Lower leg skin (tissue), 4 donors: ENCODE measurements at regions not wholly inside any gene's neighbourhood (a gene's known extent, or its start where the extent isn't known, plus 50 kb on each side); places are given as distances from the start of the nearest gene placed in this dataset.
"Not testable (repeated sequence)": the region's sequence is repeated elsewhere in the genome, so short reads cannot be mapped to it uniquely, and the experiment has no call there.

ENCODE experiments used
- DNase-seq, 2 donors: peaks; one replicate each; pipeline ENCODE4 v3.0.0-alpha.2; 2019; ENCODE audit warnings: low spot score in 2 of 2
- H3K4me3 ChIP-seq: fragments of 200-600 bp; sonication (generic); 2 replicates; pipeline ENCODE4 v1.5.1; 2017; ENCODE audit warnings: mild to moderate bottlenecking, low read depth; ENCODE audit not compliant: poor library complexity, severe bottlenecking
- CTCF ChIP-seq, 3 donors: fragments of 450-650 bp; IDR thresholded peaks; one replicate each; pipeline ENCODE4 v1.5.1; 2016; ENCODE audit warnings: antibody characterized with exemption in 3 of 3, mild to moderate bottlenecking in 3 of 3, moderate library complexity in 2 of 3
- POLR2A ChIP-seq, 2 donors: fragments of 450-650 bp; IDR thresholded peaks; one replicate each; pipeline ENCODE4 v1.6.1; 2016 to 2017; ENCODE audit warnings: antibody characterized with exemption in 2 of 2, mild to moderate bottlenecking in 1 of 2, moderate library complexity in 1 of 2
- WGBS, 2 donors: methylation state at CpG; one replicate each; pipeline ENCODE4 v1.1.5; 2018; 5-methylcytosine and 5-hydroxymethylcytosine counted together
- intact Hi-C: fragments of 100-400 bp; cut with DNase I; formaldehyde crosslinking; loops from one replicate; pipeline ENCODE4 v1.15.0; 2023; ENCODE audit warnings: low total_unique reads

- DNase-seq: no peak
- intact Hi-C loops: no loop called here
- no peak overlapping the region for H3K4me3 ChIP-seq
- TF ChIP-seq POLR2A (IDR thresholded peaks at IDR 0.05): no peak
- TF ChIP-seq CTCF (IDR thresholded peaks at IDR 0.05): no peak
- 75 to 81% methylated on average over 2 of the region's 2 CpGs for WGBS, 2 donors
Observed at GRCh38 chr5:118293378-118293777, 695.0 kb downstream of the DTWD2 start.

- WGBS, 2 donors: 100% methylated on average over 1 of the region's 1 CpG
- H3K4me3 ChIP-seq: no peak overlapping the region
- intact Hi-C loops: no loop called here
- TF ChIP-seq POLR2A (IDR thresholded peaks at IDR 0.05): no peak
- no peak for TF ChIP-seq CTCF (IDR thresholded peaks at IDR 0.05)
- DNase-seq: no peak
Observed at GRCh38 chr5:118290204-118290603, 698.1 kb downstream of the DTWD2 start.

GRCh38 chr5:118284230-118284629 lies 704.1 kb downstream of the DTWD2 start:
- 73 to 87% methylated on average over 4 of the region's 4 CpGs for WGBS, 2 donors
- DNase-seq, H3K4me3 ChIP-seq, intact Hi-C loops: not testable (repeated sequence)

- DNase-seq, H3K4me3 ChIP-seq, intact Hi-C loops: not testable (repeated sequence)
- 89 to 95% methylated on average over 27 to 32 of the region's 42 CpGs for WGBS, 2 donors
Observed at GRCh38 chr5:118282480-118283038, 705.8 kb downstream of the DTWD2 start.

- TF ChIP-seq POLR2A (IDR thresholded peaks at IDR 0.05): no peak
- no peak for TF ChIP-seq CTCF (IDR thresholded peaks at IDR 0.05)
- WGBS, 2 donors: 81 to 85% methylated on average over 6 of the region's 6 CpGs
- intact Hi-C loops: no loop called here
- H3K4me3 ChIP-seq: no peak overlapping the region
- no peak for DNase-seq
Observed at GRCh38 chr5:118279540-118280294, 708.6 kb downstream of the DTWD2 start.

GRCh38 chr5:118270526-118270925 lies 717.8 kb downstream of the DTWD2 start:
- TF ChIP-seq CTCF (IDR thresholded peaks at IDR 0.05) (no peak), POLR2A (IDR thresholded peaks at IDR 0.05) (no peak)
- DNase-seq: peak in 1 of 2 donors; percentile 21
- no peak overlapping the region for H3K4me3 ChIP-seq
- intact Hi-C loops: no loop called here
- WGBS, 2 donors: 30 to 47% methylated on average over 1 of the region's 1 CpG

GRCh38 chr5:118258223-118258622 lies 730.1 kb downstream of the DTWD2 start:
- no peak for TF ChIP-seq CTCF (IDR thresholded peaks at IDR 0.05)
- no peak for TF ChIP-seq POLR2A (IDR thresholded peaks at IDR 0.05)
- 55 to 58% methylated on average over 1 of the region's 1 CpG for WGBS, 2 donors
- no peak overlapping the region for H3K4me3 ChIP-seq
- no peak for DNase-seq
- intact Hi-C loops: no loop called here
